Fibroblast of skin of abdomen (primary cell): ENCODE measurements at regions not wholly inside any gene's neighbourhood (a gene's known extent, or its start where the extent isn't known, plus 50 kb on each side); places are given as distances from the start of the nearest gene placed in this dataset.
"Not testable (repeated sequence)": the region's sequence is repeated elsewhere in the genome, so short reads cannot be mapped to it uniquely, and the experiment has no call there.

ENCODE experiments used
- DNase-seq: peaks from one replicate; pipeline ENCODE4 v3.0.0-alpha.2; 2013

DNA sequence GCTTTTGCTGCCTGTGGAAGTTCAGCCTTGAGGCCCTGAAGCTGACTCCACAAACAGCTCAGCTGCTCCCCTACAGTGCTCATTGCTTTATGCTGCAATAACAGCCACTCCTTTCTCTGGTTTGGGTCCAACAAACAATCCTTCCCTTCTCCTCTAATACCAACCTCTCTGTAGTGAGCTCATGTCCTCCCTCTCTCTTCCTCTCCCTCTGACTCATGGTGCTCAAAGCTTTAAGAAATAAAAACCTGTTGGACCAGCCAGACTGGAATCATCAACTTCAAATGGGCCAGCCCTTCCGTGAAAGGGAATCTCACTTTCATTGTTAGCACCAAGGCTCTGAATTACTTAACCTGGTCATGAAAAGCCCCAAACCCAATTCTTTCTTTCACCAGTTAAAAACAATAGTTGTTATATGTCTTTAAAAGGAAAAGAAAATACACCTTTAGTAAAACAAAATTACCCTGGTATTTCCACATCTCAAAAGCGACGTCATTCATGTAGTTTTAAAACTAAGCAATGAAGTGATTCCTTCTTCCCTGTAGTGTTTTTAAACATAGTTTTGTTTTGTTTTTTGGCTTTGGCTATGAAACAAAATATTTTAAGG, 126.4 kb downstream of the DUSP6 start:
- DNase-seq = peak; percentile 78

DNA sequence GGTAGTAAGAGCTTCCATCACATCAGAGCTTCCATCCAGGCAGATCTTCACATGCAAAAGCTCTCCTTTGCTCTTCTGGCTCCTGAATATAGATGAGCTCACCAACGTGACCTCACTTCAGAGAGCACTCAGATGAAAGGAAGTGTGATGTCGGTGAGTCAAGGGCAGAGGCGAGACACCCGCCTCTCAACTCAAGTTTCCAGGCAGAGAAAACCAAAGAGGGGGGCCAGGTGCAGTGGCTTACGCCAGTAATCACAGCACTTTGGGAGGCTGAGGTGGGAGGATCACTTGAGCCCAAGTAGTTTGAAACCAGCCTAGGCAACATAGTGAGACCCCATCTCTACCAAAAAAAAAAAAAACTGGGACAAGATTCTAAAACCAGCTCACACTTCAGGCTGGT, 126.9 kb downstream of the DUSP6 start:
- peak; percentile 43 for DNase-seq

DNA sequence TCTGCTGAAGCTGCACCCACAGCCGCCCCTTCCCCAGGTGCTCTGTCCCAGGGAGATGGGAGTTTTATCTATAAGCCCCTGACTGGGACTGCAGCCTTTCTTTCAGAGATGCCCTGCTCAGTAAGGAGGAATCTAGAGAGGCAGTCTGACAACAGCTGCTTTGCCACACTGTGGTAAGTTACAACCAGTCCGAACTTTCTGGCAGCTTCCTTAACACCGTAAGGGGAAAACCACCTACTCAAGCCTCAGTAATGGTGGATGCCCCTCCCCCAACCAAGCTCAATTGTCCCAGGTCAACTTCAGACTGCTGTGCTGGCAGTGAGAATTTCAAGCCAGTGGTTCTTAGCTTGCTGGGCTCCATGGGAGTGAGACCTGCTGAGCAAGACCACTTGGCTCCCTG, 129.7 kb downstream of the DUSP6 start:
- DNase-seq = not testable (repeated sequence)

DNA sequence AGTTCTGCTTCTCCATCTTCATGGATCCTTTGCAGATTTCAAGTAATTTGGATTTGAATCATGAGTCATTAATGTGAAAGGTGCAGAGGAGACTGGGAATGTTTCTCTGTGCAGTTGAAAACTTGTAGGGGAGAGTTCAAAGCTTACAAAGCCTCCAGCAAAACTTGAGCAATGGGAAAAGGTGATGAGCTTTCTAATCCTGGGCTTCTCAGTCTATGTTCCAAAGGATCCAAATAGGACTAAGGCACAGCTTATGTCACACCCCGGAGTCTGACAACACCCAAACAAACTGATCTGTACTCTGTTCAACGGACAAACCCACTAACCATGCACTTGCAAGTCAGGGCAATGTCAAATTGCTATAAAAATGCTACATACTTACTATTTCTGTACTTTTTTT, 134.8 kb downstream of the DUSP6 start:
- no peak for DNase-seq

DNA sequence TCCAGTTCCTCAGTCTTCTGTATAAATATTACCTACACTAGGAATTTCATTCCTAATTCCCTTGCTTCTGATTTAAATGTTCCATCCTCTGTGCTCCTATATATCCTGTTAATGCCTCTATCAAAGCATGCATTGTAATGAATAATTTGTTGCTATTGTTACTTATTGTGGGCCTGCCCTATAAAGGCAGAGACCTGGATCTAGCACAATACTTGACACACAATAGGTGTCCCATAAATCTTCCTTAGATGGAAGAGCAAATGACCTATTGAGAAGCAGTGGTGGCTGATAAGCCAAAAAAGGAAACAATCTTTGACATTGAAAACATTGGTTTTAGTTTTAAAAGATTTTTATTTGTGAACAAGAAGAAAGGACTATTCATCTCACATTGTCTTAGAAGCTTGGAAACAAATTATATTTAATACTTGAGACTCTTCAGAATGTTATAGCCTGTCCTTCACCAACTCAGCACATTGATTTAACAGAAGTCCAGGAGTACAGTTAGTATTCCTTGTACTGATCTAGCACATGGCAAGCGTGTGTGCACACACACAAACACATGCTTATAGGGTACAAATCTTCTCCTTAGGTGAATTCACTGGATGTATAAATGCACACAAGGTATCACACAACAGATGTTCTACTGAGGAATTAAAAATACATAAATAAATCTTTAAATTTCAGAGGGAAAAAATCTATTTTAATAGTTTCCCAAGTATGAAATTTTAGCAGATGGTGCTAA, 135.9 kb downstream of the DUSP6 start:
- DNase-seq = no peak

GRCh38 chr12:89215196-89215595, 137.1 kb downstream of the DUSP6 start:
- no peak for DNase-seq

- no peak for DNase-seq
Measured at GRCh38 chr12:89213747-89214146, 138.6 kb downstream of the DUSP6 start.

DNA sequence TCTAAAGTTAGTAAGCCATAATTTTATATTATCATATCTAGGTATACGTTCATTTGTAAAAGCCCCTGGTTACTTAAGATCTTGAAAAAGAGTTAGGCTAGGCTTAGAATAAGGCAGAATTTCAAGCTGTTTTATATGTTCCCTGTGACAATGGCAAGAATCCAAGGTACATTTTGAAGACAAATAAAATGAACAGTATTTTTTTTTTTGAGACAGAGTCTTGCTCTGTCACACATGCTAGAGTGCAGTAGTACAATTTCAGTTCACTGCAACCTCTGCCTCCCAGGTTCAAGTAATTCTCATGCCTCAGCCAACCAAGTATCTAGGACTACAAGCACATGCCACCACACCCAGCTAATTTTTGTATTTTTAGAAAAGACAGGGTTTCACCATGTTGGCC, 139.2 kb downstream of the DUSP6 start:
- no peak for DNase-seq

GRCh38 chr12:89212339-89212771, 139.9 kb downstream of the DUSP6 start:
- no peak for DNase-seq

DNA sequence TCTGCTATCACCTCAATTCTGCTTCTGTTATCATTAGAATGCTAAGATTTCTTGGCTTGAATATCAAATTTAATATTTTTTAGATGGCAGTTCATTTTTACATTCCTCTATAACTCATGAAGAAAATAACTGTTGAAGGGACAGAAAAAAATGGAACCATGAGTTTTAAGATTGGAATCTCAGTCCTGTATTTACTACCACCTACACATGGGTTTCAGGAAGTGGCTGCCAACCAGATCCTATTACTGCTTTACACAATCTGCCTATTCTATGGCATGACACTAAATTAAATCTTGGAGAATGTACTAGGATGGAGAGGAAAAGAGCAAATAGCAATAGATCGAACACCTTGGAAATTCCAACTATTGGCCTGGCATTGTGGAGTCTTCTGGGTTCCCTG, 140.8 kb downstream of the DUSP6 start:
- no peak for DNase-seq

DNA sequence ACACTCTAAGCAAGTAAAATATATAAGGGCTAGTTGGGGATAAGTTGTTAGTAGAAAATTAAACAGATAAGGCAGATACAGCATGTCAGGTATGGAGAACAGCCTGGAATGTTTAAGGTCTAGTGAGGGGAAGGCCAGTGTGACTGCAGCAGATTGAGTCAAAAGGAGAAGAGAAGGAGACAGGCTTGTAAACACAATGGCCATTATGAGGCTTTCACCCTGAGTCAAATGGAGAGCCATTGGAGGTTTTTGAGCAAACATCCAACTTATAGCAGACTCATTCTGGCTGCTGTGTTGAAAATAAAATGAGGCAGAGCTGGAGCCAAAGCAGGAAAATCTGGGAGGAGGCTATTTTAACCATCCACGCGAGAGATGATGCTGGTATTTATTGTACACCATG, 142.0 kb downstream of the DUSP6 start:
- no peak for DNase-seq

- DNase-seq = peak; percentile 50
Measured at GRCh38 chr12:89208661-89209096, 143.6 kb downstream of the DUSP6 start.

GRCh38 chr12:89206390-89206789, 145.9 kb downstream of the DUSP6 start:
- DNase-seq = no peak

- DNase-seq = no peak
Measured at GRCh38 chr12:89205517-89205916, 146.8 kb downstream of the DUSP6 start.

DNA sequence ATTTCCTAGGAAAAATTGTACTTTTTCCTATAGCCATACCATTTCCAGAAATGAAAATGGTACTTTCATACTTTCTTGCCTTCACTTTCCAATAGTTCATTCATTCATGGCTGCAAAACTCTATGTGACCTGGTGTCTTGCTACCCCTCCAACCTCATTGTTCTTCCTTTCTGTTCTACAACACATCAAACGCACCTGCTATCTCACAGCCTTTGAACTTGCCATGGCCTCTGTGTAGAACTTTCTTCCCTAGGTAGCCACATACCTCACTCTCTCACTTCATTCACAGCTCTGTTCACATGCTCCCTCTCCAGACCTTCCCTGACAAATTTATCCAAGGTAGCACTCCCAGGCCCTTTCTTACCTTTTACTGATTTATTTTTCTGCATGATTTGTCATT, 149.2 kb downstream of the DUSP6 start:
- DNase-seq = no peak

- no peak for DNase-seq
Measured at GRCh38 chr12:89200217-89200616, 152.1 kb downstream of the DUSP6 start.

- no peak for DNase-seq
Measured at GRCh38 chr12:89195470-89195869, 156.8 kb downstream of the DUSP6 start.

- DNase-seq = no peak
Measured at GRCh38 chr12:89194683-89195082, 157.6 kb downstream of the DUSP6 start.

DNA sequence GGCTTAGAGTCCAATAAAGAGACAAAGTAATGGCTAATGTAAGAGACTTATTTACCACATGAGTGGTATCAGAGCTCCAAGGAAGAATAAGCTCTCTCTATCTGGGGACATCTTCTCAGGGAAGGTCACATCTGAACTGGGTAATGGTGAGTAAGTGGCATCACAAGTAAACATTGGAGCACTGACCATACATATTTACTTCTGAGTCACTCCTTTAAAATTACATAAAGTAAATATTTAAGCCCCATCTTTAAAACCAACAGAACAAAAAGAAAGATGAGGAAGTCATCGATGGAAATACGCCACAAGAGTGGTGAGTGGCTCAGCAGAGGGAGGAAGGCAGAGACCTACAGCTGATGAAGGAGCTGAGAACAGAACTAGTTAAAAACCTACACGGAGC, 159.9 kb downstream of the DUSP6 start:
- no peak for DNase-seq

- DNase-seq = not testable (repeated sequence)
Measured at GRCh38 chr12:89191597-89191996, 160.7 kb downstream of the DUSP6 start.

GRCh38 chr12:89189448-89189847, 162.9 kb downstream of the DUSP6 start:
- no peak for DNase-seq

GRCh38 chr12:89187507-89187906, 164.8 kb downstream of the DUSP6 start:
- no peak for DNase-seq

- DNase-seq = no peak
Measured at GRCh38 chr12:89185889-89186288, 166.4 kb downstream of the DUSP6 start.

DNA sequence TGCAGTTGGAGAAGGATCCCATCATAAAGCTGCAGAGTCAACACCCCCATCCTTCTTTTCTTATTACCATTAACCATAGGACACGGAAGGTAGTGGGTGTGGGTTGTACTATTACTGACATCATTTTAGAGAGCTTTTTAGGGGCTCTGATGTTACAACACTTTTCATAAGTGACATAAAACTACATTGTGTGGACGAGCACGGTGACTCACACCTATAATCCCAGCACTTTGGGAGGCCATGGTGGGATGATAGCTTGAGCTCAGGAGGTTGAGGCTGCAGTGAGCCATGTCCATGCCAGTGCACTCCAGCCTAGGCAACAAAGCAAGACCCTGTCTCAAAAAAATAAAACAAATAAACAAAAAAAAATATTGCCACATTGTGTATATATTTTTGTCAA, 167.1 kb downstream of the DUSP6 start:
- DNase-seq = no peak
